Lower lobe of right lung (tissue), 2 donors: ENCODE measurements at regions not wholly inside any gene's neighbourhood (a gene's known extent, or its start where the extent isn't known, plus 50 kb on each side); places are given as distances from the start of the nearest gene placed in this dataset.
A peak's percentile ranks its signal among the peaks of the same experiment; 100 is the strongest.

Experiments
- ATAC-seq, 2 donors: fragments of 200-7000 bp; cut with Tn5 transposase; one replicate each; pipeline ENCODE4 v1.9.1; 2020 to 2022; ENCODE audit warnings: mild to moderate bottlenecking in 2 of 2, moderate library complexity in 2 of 2
- DNase-seq: peaks from one replicate; pipeline ENCODE4 v3.0.0-alpha.2; 2020
- H3K27ac ChIP-seq: fragments of 200-600 bp; one replicate; pipeline ENCODE4 v1.8.0; 2022
- H3K27me3 ChIP-seq: fragments of 200-600 bp; one replicate; pipeline ENCODE4 v1.8.0; 2022; ENCODE audit warnings: low read depth
- H3K36me3 ChIP-seq: fragments of 200-600 bp; one replicate; pipeline ENCODE4 v1.8.0; 2022; ENCODE audit warnings: mild to moderate bottlenecking
- H3K4me1 ChIP-seq: fragments of 200-600 bp; one replicate; pipeline ENCODE4 v1.8.0; 2022
- H3K4me3 ChIP-seq: fragments of 200-600 bp; one replicate; pipeline ENCODE4 v1.8.0; 2022; ENCODE audit warnings: mild to moderate bottlenecking
- H3K9me3 ChIP-seq: fragments of 200-600 bp; one replicate; pipeline ENCODE4 v1.8.0; 2022
- CTCF ChIP-seq: fragments of 200-600 bp; IDR thresholded peaks from one replicate; pipeline ENCODE4 v1.8.0; 2022; ENCODE audit warnings: antibody characterized with exemption, mild to moderate bottlenecking
- intact Hi-C: fragments of 100-400 bp; cut with DNase I; formaldehyde crosslinking; loops from one replicate; pipeline ENCODE4 v1.11.0; 2022
- donor health status: DM: no; HTN: yes; CAD: no; lungs with severe emphysema.

- Histone ChIP-seq H3K27ac (no peak overlapping the region), H3K27me3 (no peaks in the 10 kb centered on the region), H3K4me3 (no peak overlapping the region), H3K36me3 (no peaks in the 10 kb centered on the region), H3K4me1 (no peaks in the 10 kb centered on the region), H3K9me3 (no peaks in the 10 kb centered on the region)
- no peak for TF ChIP-seq CTCF
- ATAC-seq (no peak), DNase-seq (no peak)
- intact Hi-C loops: no loop called here
Observed at GRCh38 chr17:14622615-14623101, 321.8 kb downstream of the HS3ST3B1 start.

- Histone ChIP-seq H3K27me3 (no peaks in the 10 kb centered on the region), H3K9me3 (no peaks in the 10 kb centered on the region), H3K36me3 (no peaks in the 10 kb centered on the region), H3K4me1 (no peaks in the 10 kb centered on the region), H3K4me3 (no peak overlapping the region), H3K27ac (no peak overlapping the region)
- intact Hi-C loops: no loop called here
- DNase-seq: no peak
- ATAC-seq: no peak
- TF ChIP-seq CTCF: no peak
Observed at GRCh38 chr17:14621826-14622614, 321.1 kb downstream of the HS3ST3B1 start.

GRCh38 chr17:14619821-14620220 is 318.9 kb downstream of the HS3ST3B1 start:
- H3K36me3 ChIP-seq: no peaks in the 10 kb centered on the region
- no peak overlapping the region for H3K4me3 ChIP-seq
- ATAC-seq: no peak
- H3K9me3 ChIP-seq: no peaks in the 10 kb centered on the region
- TF ChIP-seq CTCF: no peak
- H3K27ac ChIP-seq: no peak overlapping the region
- intact Hi-C loops: no loop called here
- DNase-seq: no peak
- no peaks in the 10 kb centered on the region for H3K4me1 ChIP-seq
- H3K27me3 ChIP-seq: no peaks in the 10 kb centered on the region

GRCh38 chr17:14616528-14616927 is 315.6 kb downstream of the HS3ST3B1 start:
- H3K27ac ChIP-seq: no peak overlapping the region
- no peaks in the 10 kb centered on the region for H3K9me3 ChIP-seq
- TF ChIP-seq CTCF: no peak
- no peaks in the 10 kb centered on the region for H3K4me1 ChIP-seq
- no peak overlapping the region for H3K4me3 ChIP-seq
- DNase-seq: no peak
- H3K27me3 ChIP-seq: no peaks in the 10 kb centered on the region
- ATAC-seq: no peak
- intact Hi-C loops: no loop called here
- no peaks in the 10 kb centered on the region for H3K36me3 ChIP-seq

- no peaks in the 10 kb centered on the region for H3K9me3 ChIP-seq
- H3K4me1 ChIP-seq: no peaks in the 10 kb centered on the region
- peak; percentile 61 for DNase-seq
- intact Hi-C loops: no loop called here
- H3K27ac ChIP-seq: peak overlapping the region; percentile 44
- no peak for TF ChIP-seq CTCF
- ATAC-seq: peak; percentile 84 to 94
- H3K36me3 ChIP-seq: no peaks in the 10 kb centered on the region
- H3K27me3 ChIP-seq: no peaks in the 10 kb centered on the region
- H3K4me3 ChIP-seq: no peak overlapping the region
Observed at GRCh38 chr17:14605267-14605599, 304.4 kb downstream of the HS3ST3B1 start.
